ENCODE measurements at regions not wholly inside any gene's neighbourhood (a gene's known extent, or its start where the extent isn't known, plus 50 kb on each side); places are given as distances from the start of the nearest gene placed in this dataset.

GRCh38 chr7:119879835-119880234 is 393.1 kb upstream of the KCND2 start:
- no peak for TF ChIP-seq CTCF (IDR thresholded peaks at IDR 0.05)
- TF ChIP-seq POLR2AphosphoS5 (IDR thresholded peaks at IDR 0.05; ENCODE audit: insufficient read depth in 1 of 2, low read depth in 1 of 2): no peak
- no peak for TF ChIP-seq POLR2A (IDR thresholded peaks at IDR 0.05)

All from vagina (tissue), 2 donors.